K562 (cell line): ENCODE measurements at regions not wholly inside any gene's neighbourhood (a gene's known extent, or its start where the extent isn't known, plus 50 kb on each side); places are given as distances from the start of the nearest gene placed in this dataset.

ENCODE experiments used
- BRD4 ChIP-seq: fragments of 200-600 bp; sonication (generic); IDR thresholded peaks from 2 replicates; pipeline ENCODE4 v1.6.1; 2017; ENCODE audit warnings: inconsistent platforms
- CAMTA2 ChIP-seq: fragments of 250-450 bp; sonication (Bioruptor Pico); conservative IDR thresholded peaks from 2 replicates; pipeline ENCODE4 v1.5.1; 2022
- MAFF ChIP-seq: IDR thresholded peaks from 2 replicates; pipeline ENCODE4 v1.6.1; 2012; ENCODE audit warnings: low read length, improper control_type of control experiment
- NR2C1 ChIP-seq, 2 experiments: fragments of 450-650 bp; IDR thresholded peaks; 2 replicates each; pipeline ENCODE4 v1.6.1; 2017; ENCODE audit warnings: mild to moderate bottlenecking in 2 of 2, antibody characterized with exemption in 1 of 2, inconsistent platforms in 1 of 2, missing compliant biosample characterization in 1 of 2, missing genetic modification characterization in 1 of 2
- SMC3 ChIP-seq: conservative IDR thresholded peaks from 2 replicates; pipeline ENCODE4 v1.6.1; 2011; ENCODE audit warnings: low read depth, low read length, improper control_type of control experiment; ENCODE audit not compliant: insufficient read depth
- ZBTB7A ChIP-seq: IDR thresholded peaks from 2 replicates; pipeline ENCODE4 v1.6.1; 2011; ENCODE audit warnings: low read depth, mild to moderate bottlenecking, low read length, moderate library complexity, borderline replicate concordance; ENCODE audit not compliant: control insufficient read depth
- ZC3H4 ChIP-seq: sonication (generic); formaldehyde crosslinking; IDR thresholded peaks from 2 replicates; pipeline ENCODE4 v1.9.0; 2021; ENCODE audit warnings: missing genetic modification reagents, borderline replicate concordance
- TF ChIP-seq, protein P1 (sequence below): fragments of 250-450 bp; sonication (Bioruptor Pico); IDR thresholded peaks from 2 replicates; pipeline ENCODE4 v1.4.0; 2020; ENCODE audit warnings: mild to moderate bottlenecking, moderate library complexity, borderline replicate concordance
- TF ChIP-seq, protein P2 (sequence below), 2 experiments: fragments of 450-650 bp in 1 of 2; sonication (generic) in 1 of 2; formaldehyde crosslinking in 1 of 2; IDR thresholded peaks in 1 of 2; conservative IDR thresholded peaks in 1 of 2; 2 replicates each; pipeline versions ENCODE4 v1.6.1 to v1.8.1; 2016 to 2023; ENCODE audit warnings: mild to moderate bottlenecking in 2 of 2, moderate library complexity in 2 of 2, inconsistent platforms in 1 of 2, missing genetic modification reagents in 1 of 2
- TF ChIP-seq, protein P3 (sequence below): sonication (generic); formaldehyde crosslinking; IDR thresholded peaks from 2 replicates; pipeline ENCODE4 v1.8.0; 2022; ENCODE audit warnings: mild to moderate bottlenecking, missing genetic modification reagents
- TF ChIP-seq, protein P4 (sequence below): fragments of 250-450 bp; sonication (Bioruptor Pico); IDR thresholded peaks from 2 replicates; pipeline ENCODE4 v1.8.0; 2021; ENCODE audit warnings: mild to moderate bottlenecking, moderate library complexity

DNA sequence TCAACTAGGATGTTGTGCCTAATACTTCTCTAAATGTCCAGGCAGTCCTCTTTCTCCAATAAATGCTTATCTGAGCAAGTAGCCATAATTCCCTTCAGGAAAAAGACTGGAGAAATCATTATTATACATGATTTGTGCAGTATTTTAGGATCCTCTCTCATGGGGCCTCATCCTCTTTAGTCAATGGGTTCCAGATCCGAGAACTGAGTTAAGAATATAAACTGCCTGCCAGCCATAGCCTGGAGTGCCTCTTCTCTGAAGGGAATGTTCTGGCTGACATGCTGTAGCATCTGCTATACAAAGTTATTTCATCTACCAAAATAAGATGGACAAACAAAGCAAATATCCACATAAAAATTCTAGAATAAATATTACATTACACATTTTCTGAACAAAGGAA is 334.0 kb upstream of the PRMT6 start (continued):
- TF ChIP-seq, protein P1, sequence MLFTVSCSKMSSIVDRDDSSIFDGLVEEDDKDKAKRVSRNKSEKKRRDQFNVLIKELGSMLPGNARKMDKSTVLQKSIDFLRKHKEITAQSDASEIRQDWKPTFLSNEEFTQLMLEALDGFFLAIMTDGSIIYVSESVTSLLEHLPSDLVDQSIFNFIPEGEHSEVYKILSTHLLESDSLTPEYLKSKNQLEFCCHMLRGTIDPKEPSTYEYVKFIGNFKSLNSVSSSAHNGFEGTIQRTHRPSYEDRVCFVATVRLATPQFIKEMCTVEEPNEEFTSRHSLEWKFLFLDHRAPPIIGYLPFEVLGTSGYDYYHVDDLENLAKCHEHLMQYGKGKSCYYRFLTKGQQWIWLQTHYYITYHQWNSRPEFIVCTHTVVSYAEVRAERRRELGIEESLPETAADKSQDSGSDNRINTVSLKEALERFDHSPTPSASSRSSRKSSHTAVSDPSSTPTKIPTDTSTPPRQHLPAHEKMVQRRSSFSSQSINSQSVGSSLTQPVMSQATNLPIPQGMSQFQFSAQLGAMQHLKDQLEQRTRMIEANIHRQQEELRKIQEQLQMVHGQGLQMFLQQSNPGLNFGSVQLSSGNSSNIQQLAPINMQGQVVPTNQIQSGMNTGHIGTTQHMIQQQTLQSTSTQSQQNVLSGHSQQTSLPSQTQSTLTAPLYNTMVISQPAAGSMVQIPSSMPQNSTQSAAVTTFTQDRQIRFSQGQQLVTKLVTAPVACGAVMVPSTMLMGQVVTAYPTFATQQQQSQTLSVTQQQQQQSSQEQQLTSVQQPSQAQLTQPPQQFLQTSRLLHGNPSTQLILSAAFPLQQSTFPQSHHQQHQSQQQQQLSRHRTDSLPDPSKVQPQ (CRISPR knock-in tag): no peak
- TF ChIP-seq, protein P2, sequence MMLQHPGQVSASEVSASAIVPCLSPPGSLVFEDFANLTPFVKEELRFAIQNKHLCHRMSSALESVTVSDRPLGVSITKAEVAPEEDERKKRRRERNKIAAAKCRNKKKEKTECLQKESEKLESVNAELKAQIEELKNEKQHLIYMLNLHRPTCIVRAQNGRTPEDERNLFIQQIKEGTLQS (IDR thresholded peaks at IDR 0.05): no peak
- TF ChIP-seq, protein P2 (CRISPR knock-in tag; conservative IDR thresholded peaks at IDR 0.05): no peak
- TF ChIP-seq, protein P3, sequence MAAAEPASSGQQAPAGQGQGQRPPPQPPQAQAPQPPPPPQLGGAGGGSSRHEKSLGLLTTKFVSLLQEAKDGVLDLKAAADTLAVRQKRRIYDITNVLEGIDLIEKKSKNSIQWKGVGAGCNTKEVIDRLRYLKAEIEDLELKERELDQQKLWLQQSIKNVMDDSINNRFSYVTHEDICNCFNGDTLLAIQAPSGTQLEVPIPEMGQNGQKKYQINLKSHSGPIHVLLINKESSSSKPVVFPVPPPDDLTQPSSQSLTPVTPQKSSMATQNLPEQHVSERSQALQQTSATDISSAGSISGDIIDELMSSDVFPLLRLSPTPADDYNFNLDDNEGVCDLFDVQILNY (CRISPR knock-in tag): no peak
- TF ChIP-seq ZC3H4 (CRISPR knock-in tag) (no peak), NR2C1 (IDR thresholded peaks at IDR 0.05) (no peak), NR2C1 (tag; IDR thresholded peaks at IDR 0.05) (no peak), SMC3 (no peak), MAFF (no peak), BRD4 (no peak), ZBTB7A (no peak), CAMTA2 (CRISPR knock-in tag) (no peak)
- TF ChIP-seq, protein P4, sequence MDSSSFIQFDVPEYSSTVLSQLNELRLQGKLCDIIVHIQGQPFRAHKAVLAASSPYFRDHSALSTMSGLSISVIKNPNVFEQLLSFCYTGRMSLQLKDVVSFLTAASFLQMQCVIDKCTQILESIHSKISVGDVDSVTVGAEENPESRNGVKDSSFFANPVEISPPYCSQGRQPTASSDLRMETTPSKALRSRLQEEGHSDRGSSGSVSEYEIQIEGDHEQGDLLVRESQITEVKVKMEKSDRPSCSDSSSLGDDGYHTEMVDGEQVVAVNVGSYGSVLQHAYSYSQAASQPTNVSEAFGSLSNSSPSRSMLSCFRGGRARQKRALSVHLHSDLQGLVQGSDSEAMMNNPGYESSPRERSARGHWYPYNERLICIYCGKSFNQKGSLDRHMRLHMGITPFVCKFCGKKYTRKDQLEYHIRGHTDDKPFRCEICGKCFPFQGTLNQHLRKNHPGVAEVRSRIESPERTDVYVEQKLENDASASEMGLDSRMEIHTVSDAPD (CRISPR knock-in tag): no peak
- TF ChIP-seq, all 486 proteins: peak for 0
